ENCODE measurements at regions not wholly inside any gene's neighbourhood (a gene's known extent, or its start where the extent isn't known, plus 50 kb on each side); places are given as distances from the start of the nearest gene placed in this dataset.

DNA sequence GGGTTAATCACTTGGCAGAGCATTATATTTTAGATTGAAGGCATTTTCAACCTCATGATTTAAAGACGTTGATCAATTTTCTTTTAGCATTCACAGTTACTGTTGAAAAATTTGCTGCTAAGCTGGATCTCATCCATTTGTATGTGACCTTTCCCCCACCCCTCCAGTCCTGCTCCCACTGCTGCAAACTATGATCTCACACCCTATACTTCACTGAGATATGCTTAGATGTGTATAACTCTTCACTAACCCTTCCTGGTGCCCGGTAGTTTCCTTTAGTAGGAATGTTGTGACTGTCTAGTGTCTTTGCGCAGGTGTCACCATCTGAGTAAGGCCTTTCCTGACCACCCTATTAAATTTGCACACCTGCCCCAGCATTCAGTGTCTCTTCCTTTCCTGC, 67.0 kb upstream of the C1orf21 start:
- ATAC-seq (no peak), FAIRE-seq (no peak), DNase-seq (ENCODE audit: low read depth, low spot score) (no peak)
- no peak overlapping the region for H3K4me3 ChIP-seq
- in situ Hi-C loops (cut with MboI) (no loop called here), intact Hi-C loops (cut with micrococcal nuclease; ENCODE audit: unreplicated experiment) (no loop called here)
- no peaks in the 10 kb centered on the region for H3K27me3 ChIP-seq (replicated peaks in 1 of 2; ENCODE audit: control insufficient read depth in 2 of 2, insufficient read depth in 2 of 2, low read length in 1 of 2)
- no peaks in the 10 kb centered on the region for H3K79me2 ChIP-seq (ENCODE audit: control insufficient read depth, insufficient read depth, low read length)
- 33% methylated on average over 3 of the region's 3 CpGs for WGBS (ENCODE audit: insufficient coverage, insufficient replicate concordance, low lambda C conversion rate, missing lambda C conversion rate)
- no peak overlapping the region for H3K9ac ChIP-seq (ENCODE audit: control insufficient read depth, insufficient read depth, low read length)
- no peak overlapping the region for H3K4me2 ChIP-seq (ENCODE audit: control insufficient read depth, insufficient read depth)
- BruUV-seq (replicated peaks), result no TSS peak
- H3K36me3 ChIP-seq (ENCODE audit: control insufficient read depth in 2 of 2, insufficient read depth in 2 of 2, low read length in 1 of 2), result no peaks in the 10 kb centered on the region
- H3K9me3 ChIP-seq (replicated peaks; ENCODE audit: control insufficient read depth, insufficient read depth, low read length), result no peaks in the 10 kb centered on the region
- no peak overlapping the region for H2AFZ ChIP-seq (ENCODE audit: control insufficient read depth, low read depth, low read length)
- POLR2A ChIA-PET, result no interaction called here
- CTCF ChIA-PET, result no interaction called here
- SMC1A ChIA-PET (ENCODE audit: uncharacterized antibody, unreplicated experiment), result interaction anchor here (1.1 kb wide), 1 partner anchor 243 kb away, joined by 3 read pairs; no protein-coding TSS in a partner anchor
- RAD21 ChIA-PET (ENCODE audit: unreplicated experiment), result no interaction called here
- no peaks in the 10 kb centered on the region for H3K4me1 ChIP-seq (ENCODE audit: control insufficient read depth, insufficient read depth, low read length)
- no peak overlapping the region for H3K27ac ChIP-seq (ENCODE audit: control insufficient read depth, insufficient read depth)
- TF ChIP-seq, protein P1, sequence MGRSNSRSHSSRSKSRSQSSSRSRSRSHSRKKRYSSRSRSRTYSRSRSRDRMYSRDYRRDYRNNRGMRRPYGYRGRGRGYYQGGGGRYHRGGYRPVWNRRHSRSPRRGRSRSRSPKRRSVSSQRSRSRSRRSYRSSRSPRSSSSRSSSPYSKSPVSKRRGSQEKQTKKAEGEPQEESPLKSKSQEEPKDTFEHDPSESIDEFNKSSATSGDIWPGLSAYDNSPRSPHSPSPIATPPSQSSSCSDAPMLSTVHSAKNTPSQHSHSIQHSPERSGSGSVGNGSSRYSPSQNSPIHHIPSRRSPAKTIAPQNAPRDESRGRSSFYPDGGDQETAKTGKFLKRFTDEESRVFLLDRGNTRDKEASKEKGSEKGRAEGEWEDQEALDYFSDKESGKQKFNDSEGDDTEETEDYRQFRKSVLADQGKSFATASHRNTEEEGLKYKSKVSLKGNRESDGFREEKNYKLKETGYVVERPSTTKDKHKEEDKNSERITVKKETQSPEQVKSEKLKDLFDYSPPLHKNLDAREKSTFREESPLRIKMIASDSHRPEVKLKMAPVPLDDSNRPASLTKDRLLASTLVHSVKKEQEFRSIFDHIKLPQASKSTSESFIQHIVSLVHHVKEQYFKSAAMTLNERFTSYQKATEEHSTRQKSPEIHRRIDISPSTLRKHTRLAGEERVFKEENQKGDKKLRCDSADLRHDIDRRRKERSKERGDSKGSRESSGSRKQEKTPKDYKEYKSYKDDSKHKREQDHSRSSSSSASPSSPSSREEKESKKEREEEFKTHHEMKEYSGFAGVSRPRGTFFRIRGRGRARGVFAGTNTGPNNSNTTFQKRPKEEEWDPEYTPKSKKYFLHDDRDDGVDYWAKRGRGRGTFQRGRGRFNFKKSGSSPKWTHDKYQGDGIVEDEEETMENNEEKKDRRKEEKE (IDR thresholded peaks at IDR 0.05), result no peak
- TF ChIP-seq, protein P2, sequence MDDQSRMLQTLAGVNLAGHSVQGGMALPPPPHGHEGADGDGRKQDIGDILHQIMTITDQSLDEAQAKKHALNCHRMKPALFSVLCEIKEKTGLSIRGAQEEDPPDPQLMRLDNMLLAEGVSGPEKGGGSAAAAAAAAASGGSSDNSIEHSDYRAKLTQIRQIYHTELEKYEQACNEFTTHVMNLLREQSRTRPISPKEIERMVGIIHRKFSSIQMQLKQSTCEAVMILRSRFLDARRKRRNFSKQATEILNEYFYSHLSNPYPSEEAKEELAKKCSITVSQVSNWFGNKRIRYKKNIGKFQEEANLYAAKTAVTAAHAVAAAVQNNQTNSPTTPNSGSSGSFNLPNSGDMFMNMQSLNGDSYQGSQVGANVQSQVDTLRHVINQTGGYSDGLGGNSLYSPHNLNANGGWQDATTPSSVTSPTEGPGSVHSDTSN (IDR thresholded peaks at IDR 0.05; ENCODE audit: insufficient replicate concordance, low read depth, low read length), result no peak
- no peak for TF ChIP-seq GABPA (IDR thresholded peaks at IDR 0.05; ENCODE audit: low read depth)
- TF ChIP-seq NFYA (IDR thresholded peaks at IDR 0.05; ENCODE audit: borderline replicate concordance, low read depth, low read length), result no peak
- TF ChIP-seq, protein P3, sequence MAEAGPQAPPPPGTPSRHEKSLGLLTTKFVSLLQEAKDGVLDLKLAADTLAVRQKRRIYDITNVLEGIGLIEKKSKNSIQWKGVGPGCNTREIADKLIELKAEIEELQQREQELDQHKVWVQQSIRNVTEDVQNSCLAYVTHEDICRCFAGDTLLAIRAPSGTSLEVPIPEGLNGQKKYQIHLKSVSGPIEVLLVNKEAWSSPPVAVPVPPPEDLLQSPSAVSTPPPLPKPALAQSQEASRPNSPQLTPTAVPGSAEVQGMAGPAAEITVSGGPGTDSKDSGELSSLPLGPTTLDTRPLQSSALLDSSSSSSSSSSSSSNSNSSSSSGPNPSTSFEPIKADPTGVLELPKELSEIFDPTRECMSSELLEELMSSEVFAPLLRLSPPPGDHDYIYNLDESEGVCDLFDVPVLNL (IDR thresholded peaks at IDR 0.05; ENCODE audit: low read depth, low read length), result no peak
- TF ChIP-seq ASH2L (IDR thresholded peaks at IDR 0.05; ENCODE audit: borderline replicate concordance, low read depth), result no peak
- TF ChIP-seq KLF5 (IDR thresholded peaks at IDR 0.05; ENCODE audit: partially characterized antibody), result no peak
- TF ChIP-seq TBL1XR1 (IDR thresholded peaks at IDR 0.05; ENCODE audit: low read depth, low read length), result no peak
- no peak for TF ChIP-seq BCL11A (IDR thresholded peaks at IDR 0.05; ENCODE audit: low read depth, low read length)
- TF ChIP-seq STAT1 (conservative IDR thresholded peaks at IDR 0.05), result no peak
- no peak for TF ChIP-seq RBBP5 (conservative IDR thresholded peaks at IDR 0.05)
- TF ChIP-seq TCF3 (IDR thresholded peaks at IDR 0.05; ENCODE audit: borderline replicate concordance, insufficient read depth, low read depth, low read length), result no peak
- TF ChIP-seq, protein P4, sequence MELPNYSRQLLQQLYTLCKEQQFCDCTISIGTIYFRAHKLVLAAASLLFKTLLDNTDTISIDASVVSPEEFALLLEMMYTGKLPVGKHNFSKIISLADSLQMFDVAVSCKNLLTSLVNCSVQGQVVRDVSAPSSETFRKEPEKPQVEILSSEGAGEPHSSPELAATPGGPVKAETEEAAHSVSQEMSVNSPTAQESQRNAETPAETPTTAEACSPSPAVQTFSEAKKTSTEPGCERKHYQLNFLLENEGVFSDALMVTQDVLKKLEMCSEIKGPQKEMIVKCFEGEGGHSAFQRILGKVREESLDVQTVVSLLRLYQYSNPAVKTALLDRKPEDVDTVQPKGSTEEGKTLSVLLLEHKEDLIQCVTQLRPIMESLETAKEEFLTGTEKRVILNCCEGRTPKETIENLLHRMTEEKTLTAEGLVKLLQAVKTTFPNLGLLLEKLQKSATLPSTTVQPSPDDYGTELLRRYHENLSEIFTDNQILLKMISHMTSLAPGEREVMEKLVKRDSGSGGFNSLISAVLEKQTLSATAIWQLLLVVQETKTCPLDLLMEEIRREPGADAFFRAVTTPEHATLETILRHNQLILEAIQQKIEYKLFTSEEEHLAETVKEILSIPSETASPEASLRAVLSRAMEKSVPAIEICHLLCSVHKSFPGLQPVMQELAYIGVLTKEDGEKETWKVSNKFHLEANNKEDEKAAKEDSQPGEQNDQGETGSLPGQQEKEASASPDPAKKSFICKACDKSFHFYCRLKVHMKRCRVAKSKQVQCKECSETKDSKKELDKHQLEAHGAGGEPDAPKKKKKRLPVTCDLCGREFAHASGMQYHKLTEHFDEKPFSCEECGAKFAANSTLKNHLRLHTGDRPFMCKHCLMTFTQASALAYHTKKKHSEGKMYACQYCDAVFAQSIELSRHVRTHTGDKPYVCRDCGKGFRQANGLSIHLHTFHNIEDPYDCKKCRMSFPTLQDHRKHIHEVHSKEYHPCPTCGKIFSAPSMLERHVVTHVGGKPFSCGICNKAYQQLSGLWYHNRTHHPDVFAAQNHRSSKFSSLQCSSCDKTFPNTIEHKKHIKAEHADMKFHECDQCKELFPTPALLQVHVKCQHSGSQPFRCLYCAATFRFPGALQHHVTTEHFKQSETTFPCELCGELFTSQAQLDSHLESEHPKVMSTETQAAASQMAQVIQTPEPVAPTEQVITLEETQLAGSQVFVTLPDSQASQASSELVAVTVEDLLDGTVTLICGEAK (IDR thresholded peaks at IDR 0.05; ENCODE audit: borderline replicate concordance), result no peak
- TF ChIP-seq, protein P5, sequence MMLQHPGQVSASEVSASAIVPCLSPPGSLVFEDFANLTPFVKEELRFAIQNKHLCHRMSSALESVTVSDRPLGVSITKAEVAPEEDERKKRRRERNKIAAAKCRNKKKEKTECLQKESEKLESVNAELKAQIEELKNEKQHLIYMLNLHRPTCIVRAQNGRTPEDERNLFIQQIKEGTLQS (IDR thresholded peaks at IDR 0.05; ENCODE audit: borderline replicate concordance, extremely low read depth, low read depth, low read length), result no peak
- H4K20me1 ChIP-seq (ENCODE audit: control insufficient read depth, insufficient read depth), result no peaks in the 10 kb centered on the region

All from GM12878 (cell line).